NCI-H2081 (cell line): ENCODE measurements at regions not wholly inside any gene's neighbourhood (a gene's known extent, or its start where the extent isn't known, plus 50 kb on each side); places are given as distances from the start of the nearest gene placed in this dataset.

Experiments used
- DNase-seq, 2 experiments: peaks; one replicate each; lab custom pipeline; 2025; lab: John Stamatoyannopoulos, UW

- no peak for DNase-seq
These were observed 50.8 kb upstream of the POFUT2 start for GRCh38 chr21:45338311-45339017.

GRCh38 chr21:45339421-45340402 lies 52.0 kb upstream of the POFUT2 start:
- DNase-seq = no peak

GRCh38 chr21:45340515-45340914 lies 52.8 kb upstream of the POFUT2 start:
- DNase-seq = no peak

- DNase-seq = no peak
These were observed 53.6 kb upstream of the POFUT2 start for GRCh38 chr21:45341261-45341660.

GRCh38 chr21:45341779-45342178 lies 54.1 kb upstream of the POFUT2 start:
- peak; percentile 60 to 76 for DNase-seq

- no peak for DNase-seq
These were observed 56.2 kb upstream of the POFUT2 start for GRCh38 chr21:45343891-45344290.

- no peak for DNase-seq
These were observed 56.9 kb upstream of the POFUT2 start for GRCh38 chr21:45344576-45344975.

GRCh38 chr21:45347048-45347711 lies 57.8 kb upstream of the COL18A1 start:
- DNase-seq = no peak

GRCh38 chr21:45347712-45348499 lies 57.1 kb upstream of the COL18A1 start:
- DNase-seq = no peak

GRCh38 chr21:45348591-45349327 lies 56.2 kb upstream of the COL18A1 start:
- no peak for DNase-seq

- no peak for DNase-seq
These were observed 54.6 kb upstream of the COL18A1 start for GRCh38 chr21:45350206-45350854.

GRCh38 chr21:45351061-45351460 lies 53.9 kb upstream of the COL18A1 start:
- DNase-seq = no peak

- no peak for DNase-seq
These were observed 53.3 kb upstream of the COL18A1 start for GRCh38 chr21:45351526-45352275.

GRCh38 chr21:45352621-45353139 lies 52.3 kb upstream of the COL18A1 start:
- DNase-seq = no peak

GRCh38 chr21:45353200-45353599 lies 51.8 kb upstream of the COL18A1 start:
- DNase-seq = no peak

GRCh38 chr21:45354970-45355369 lies 50.0 kb upstream of the COL18A1 start:
- no peak for DNase-seq
